ENCODE measurements at regions not wholly inside any gene's neighbourhood (a gene's known extent, or its start where the extent isn't known, plus 50 kb on each side); places are given as distances from the start of the nearest gene placed in this dataset.

- TF ChIP-seq, protein P1, sequence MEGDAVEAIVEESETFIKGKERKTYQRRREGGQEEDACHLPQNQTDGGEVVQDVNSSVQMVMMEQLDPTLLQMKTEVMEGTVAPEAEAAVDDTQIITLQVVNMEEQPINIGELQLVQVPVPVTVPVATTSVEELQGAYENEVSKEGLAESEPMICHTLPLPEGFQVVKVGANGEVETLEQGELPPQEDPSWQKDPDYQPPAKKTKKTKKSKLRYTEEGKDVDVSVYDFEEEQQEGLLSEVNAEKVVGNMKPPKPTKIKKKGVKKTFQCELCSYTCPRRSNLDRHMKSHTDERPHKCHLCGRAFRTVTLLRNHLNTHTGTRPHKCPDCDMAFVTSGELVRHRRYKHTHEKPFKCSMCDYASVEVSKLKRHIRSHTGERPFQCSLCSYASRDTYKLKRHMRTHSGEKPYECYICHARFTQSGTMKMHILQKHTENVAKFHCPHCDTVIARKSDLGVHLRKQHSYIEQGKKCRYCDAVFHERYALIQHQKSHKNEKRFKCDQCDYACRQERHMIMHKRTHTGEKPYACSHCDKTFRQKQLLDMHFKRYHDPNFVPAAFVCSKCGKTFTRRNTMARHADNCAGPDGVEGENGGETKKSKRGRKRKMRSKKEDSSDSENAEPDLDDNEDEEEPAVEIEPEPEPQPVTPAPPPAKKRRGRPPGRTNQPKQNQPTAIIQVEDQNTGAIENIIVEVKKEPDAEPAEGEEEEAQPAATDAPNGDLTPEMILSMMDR (optimal IDR thresholded peaks at IDR 0.05 in 1 of 3, IDR thresholded peaks at IDR 0.05 in 1 of 3, conservative IDR thresholded peaks at IDR 0.05 in 1 of 3; ENCODE audit: extremely low read depth in 1 of 3, insufficient read depth in 2 of 3, low read length in 3 of 3): peak in 1 of 3 experiments; percentile 22
- TF ChIP-seq EZH2 (IDR thresholded peaks at IDR 0.05; ENCODE audit: low read length): no peak
These were observed 74.6 kb upstream of the GDF10 start for GRCh38 chr10:47225219-47225927.
